Mesenchymal stem cell (in vitro differentiated cells and primary cell): ENCODE measurements at regions not wholly inside any gene's neighbourhood (a gene's known extent, or its start where the extent isn't known, plus 50 kb on each side); places are given as distances from the start of the nearest gene placed in this dataset.

Experiments used
- DNase-seq: peaks from one replicate; pipeline ENCODE4 v3.0.0-alpha.2; 2013
- H2AFZ ChIP-seq: one replicate; pipeline ENCODE4 v1.6.1; 2013; ENCODE audit warnings: low read depth, mild to moderate bottlenecking, control low read depth, inconsistent platforms, low read length, moderate library complexity
- H2AK5ac ChIP-seq: 2 replicates; pipeline ENCODE4 v1.6.1; 2013; ENCODE audit warnings: low read length, moderate library complexity, mild to moderate bottlenecking, inconsistent platforms; ENCODE audit not compliant: severe bottlenecking
- H2BK120ac ChIP-seq: one replicate; pipeline ENCODE4 v1.6.1; 2013; ENCODE audit warnings: low read depth, mild to moderate bottlenecking, inconsistent platforms, low read length, moderate library complexity
- H2BK12ac ChIP-seq, 2 experiments: one replicate each; pipeline ENCODE4 v1.6.1; 2013; ENCODE audit warnings: inconsistent platforms in 2 of 2, low read length in 2 of 2, mild to moderate bottlenecking in 2 of 2, moderate library complexity in 2 of 2, control low read depth in 1 of 2
- H2BK15ac ChIP-seq: one replicate; pipeline ENCODE4 v1.6.1; 2013; ENCODE audit warnings: mild to moderate bottlenecking, low read depth, inconsistent platforms; ENCODE audit not compliant: poor library complexity, severe bottlenecking
- H2BK5ac ChIP-seq: 2 replicates; pipeline ENCODE4 v1.6.1; 2013; ENCODE audit warnings: low read depth, mild to moderate bottlenecking, low read length, control low read depth, inconsistent platforms; ENCODE audit not compliant: poor library complexity, severe bottlenecking
- H3K14ac ChIP-seq, 2 experiments: one replicate each; pipeline ENCODE4 v1.6.1; 2013; ENCODE audit warnings: inconsistent platforms in 2 of 2, low read length in 2 of 2, control low read depth in 1 of 2, mild to moderate bottlenecking in 1 of 2, moderate library complexity in 1 of 2
- H3K18ac ChIP-seq, 2 experiments: one replicate each; pipeline ENCODE4 v1.6.1; 2013; ENCODE audit warnings: inconsistent platforms in 2 of 2, low read length in 2 of 2, control low read depth in 1 of 2, low read depth in 1 of 2, mild to moderate bottlenecking in 1 of 2
- H3K23ac ChIP-seq, 2 experiments: one replicate each; pipeline ENCODE4 v1.6.1; 2013; ENCODE audit warnings: inconsistent platforms in 2 of 2, low read length in 2 of 2, mild to moderate bottlenecking in 2 of 2, moderate library complexity in 2 of 2, control low read depth in 1 of 2
- H3K27ac ChIP-seq: 2 replicates; pipeline ENCODE4 v1.5.1; 2013; ENCODE audit warnings: mild to moderate bottlenecking, moderate library complexity, low read length, control low read depth, inconsistent platforms; ENCODE audit not compliant: poor library complexity, severe bottlenecking
- H3K27me3 ChIP-seq, 2 experiments: 2 replicates each; pipeline versions ENCODE4 v1.6.1 to v1.7.0; 2013; ENCODE audit warnings: low read length in 2 of 2, mild to moderate bottlenecking in 2 of 2, moderate library complexity in 2 of 2, control low read depth in 1 of 2, inconsistent platforms in 1 of 2; ENCODE audit not compliant: control insufficient read depth in 1 of 2, insufficient read depth in 1 of 2
- H3K36me3 ChIP-seq, 2 experiments: 2 replicates each; pipeline versions ENCODE4 v1.6.1 to v1.7.0; 2013; ENCODE audit warnings: low read length in 2 of 2, control low read depth in 1 of 2, inconsistent platforms in 1 of 2, low read depth in 1 of 2, mild to moderate bottlenecking in 1 of 2; ENCODE audit not compliant: insufficient read depth in 2 of 2, control insufficient read depth in 1 of 2
- H3K4ac ChIP-seq, 2 experiments: one replicate each; pipeline ENCODE4 v1.6.1; 2013; ENCODE audit warnings: inconsistent platforms in 2 of 2, low read length in 2 of 2, mild to moderate bottlenecking in 2 of 2, moderate library complexity in 2 of 2, control low read depth in 1 of 2, low read depth in 1 of 2
- H3K4me1 ChIP-seq: 2 replicates; pipeline ENCODE4 v1.6.1; 2013; ENCODE audit warnings: low read depth, low read length, control low read depth; ENCODE audit not compliant: control insufficient read depth, insufficient read depth
- H3K4me2 ChIP-seq: 2 replicates; pipeline ENCODE4 v1.6.1; 2013; ENCODE audit warnings: low read length, mild to moderate bottlenecking, inconsistent platforms; ENCODE audit not compliant: poor library complexity, severe bottlenecking
- H3K4me3 ChIP-seq, 2 experiments: 2 replicates each; pipeline versions ENCODE4 v1.5.1 to v1.7.0; 2013; ENCODE audit warnings: low read length in 2 of 2, mild to moderate bottlenecking in 2 of 2, control low read depth in 1 of 2, low read depth in 1 of 2; ENCODE audit not compliant: insufficient read depth in 1 of 2
- H3K79me1 ChIP-seq: replicated peaks from 2 replicates; pipeline ENCODE4 v1.6.1; 2013; ENCODE audit warnings: mild to moderate bottlenecking, control low read depth, low read length, inconsistent platforms; ENCODE audit not compliant: poor library complexity, severe bottlenecking
- H3K9ac ChIP-seq: 2 replicates; pipeline ENCODE4 v1.7.0; 2013; ENCODE audit warnings: mild to moderate bottlenecking, low read length, moderate library complexity
- H3K9me3 ChIP-seq: 2 replicates; pipeline ENCODE4 v1.7.0; 2013; ENCODE audit warnings: mild to moderate bottlenecking, low read length; ENCODE audit not compliant: control insufficient read depth
- H4K8ac ChIP-seq: one replicate; pipeline ENCODE4 v1.6.1; 2013; ENCODE audit warnings: inconsistent platforms, mild to moderate bottlenecking, low read length, moderate library complexity
- H4K91ac ChIP-seq: one replicate; pipeline ENCODE4 v1.6.1; 2013; ENCODE audit warnings: mild to moderate bottlenecking, low read length, inconsistent platforms
- WGBS: methylation state at CpG from one replicate; pipeline ENCODE4 v1.1.7; 2013; ENCODE audit warnings: mixed read lengths; 5-methylcytosine and 5-hydroxymethylcytosine counted together

DNA sequence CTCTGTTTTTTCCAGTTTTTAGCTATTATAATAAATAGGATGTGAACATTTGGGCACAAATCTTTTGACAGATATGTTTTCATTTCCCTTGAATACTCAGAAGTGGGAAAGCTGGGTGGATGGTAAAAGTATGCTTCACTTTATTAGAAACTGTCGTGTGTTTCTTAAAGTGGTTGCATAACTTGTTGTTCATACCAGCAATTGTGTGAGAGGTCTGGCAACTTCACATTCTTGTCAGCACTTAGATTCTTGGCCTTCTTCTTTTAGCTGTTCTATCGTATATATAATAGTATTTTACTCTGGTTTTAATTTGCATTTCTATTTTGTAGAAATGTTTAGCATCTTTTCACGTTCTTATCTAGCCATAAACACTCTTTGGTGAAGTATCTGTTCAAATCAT is 894.4 kb downstream of the KCNMA1 start:
- WGBS, result 53% methylated on average over 1 of the region's 3 CpGs
- H2AK5ac ChIP-seq, result no peak overlapping the region

DNA sequence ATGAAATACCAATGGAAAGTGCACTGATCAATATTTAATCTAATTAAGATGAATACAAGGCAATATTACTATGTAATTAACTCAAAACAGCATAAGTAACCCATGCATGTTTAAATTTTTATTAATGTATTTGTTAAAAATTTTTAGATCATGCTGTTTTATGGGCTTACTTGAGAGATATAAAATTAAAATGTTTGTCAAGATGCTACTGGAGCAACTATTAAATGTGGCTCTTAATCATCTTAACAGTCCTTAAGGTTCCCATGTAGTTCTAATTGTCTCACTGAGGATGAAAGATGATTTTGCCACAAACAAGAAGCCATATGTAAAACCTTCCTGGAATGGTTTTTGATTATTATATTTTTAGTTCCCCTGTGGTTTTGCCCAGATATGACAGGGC is 897.1 kb downstream of the KCNMA1 start:
- Histone ChIP-seq H3K4me2 (no peak overlapping the region), H3K79me1 (no peaks in the 10 kb centered on the region), H3K4ac (no peak overlapping the region), H3K27ac (no peak overlapping the region), H3K4me3 (no peak overlapping the region), H3K4me1 (no peaks in the 10 kb centered on the region), H3K36me3 (no peaks in the 10 kb centered on the region), H2AFZ (no peak overlapping the region), H2BK15ac (no peak overlapping the region), H3K14ac (no peak overlapping the region), H3K27me3 (no peaks in the 10 kb centered on the region), H2BK5ac (no peak overlapping the region), H3K23ac (no peak overlapping the region), H3K9me3 (no peaks in the 10 kb centered on the region), H2AK5ac (no peak overlapping the region), H3K18ac (no peak overlapping the region), H2BK12ac (no peak overlapping the region), H3K9ac (no peak overlapping the region), H4K91ac (no peak overlapping the region), H4K8ac (no peak overlapping the region), H2BK120ac (no peak overlapping the region)
- DNase-seq, result no peak

More for the DNA sequence above, 894.4 kb downstream of the KCNMA1 start:
- no peak overlapping the region for H2BK5ac ChIP-seq
- no peaks in the 10 kb centered on the region for H3K27me3 ChIP-seq
- no peak overlapping the region for H3K4ac ChIP-seq
- H3K27ac ChIP-seq, result no peak overlapping the region
- H3K14ac ChIP-seq, result no peak overlapping the region
- no peaks in the 10 kb centered on the region for H3K36me3 ChIP-seq
- H3K18ac ChIP-seq, result no peak overlapping the region
- no peak overlapping the region for H4K8ac ChIP-seq
- H3K4me2 ChIP-seq, result no peak overlapping the region
- H3K9me3 ChIP-seq, result no peaks in the 10 kb centered on the region
- H2BK12ac ChIP-seq, result no peak overlapping the region
- no peak overlapping the region for H3K23ac ChIP-seq
- no peak overlapping the region for H2BK120ac ChIP-seq
- H3K79me1 ChIP-seq, result no peaks in the 10 kb centered on the region
- no peak overlapping the region for H2AFZ ChIP-seq
- no peak overlapping the region for H4K91ac ChIP-seq
- H2BK15ac ChIP-seq, result no peak overlapping the region
- no peak overlapping the region for H3K9ac ChIP-seq
- no peaks in the 10 kb centered on the region for H3K4me1 ChIP-seq
- no peak for DNase-seq
- no peak overlapping the region for H3K4me3 ChIP-seq

DNA sequence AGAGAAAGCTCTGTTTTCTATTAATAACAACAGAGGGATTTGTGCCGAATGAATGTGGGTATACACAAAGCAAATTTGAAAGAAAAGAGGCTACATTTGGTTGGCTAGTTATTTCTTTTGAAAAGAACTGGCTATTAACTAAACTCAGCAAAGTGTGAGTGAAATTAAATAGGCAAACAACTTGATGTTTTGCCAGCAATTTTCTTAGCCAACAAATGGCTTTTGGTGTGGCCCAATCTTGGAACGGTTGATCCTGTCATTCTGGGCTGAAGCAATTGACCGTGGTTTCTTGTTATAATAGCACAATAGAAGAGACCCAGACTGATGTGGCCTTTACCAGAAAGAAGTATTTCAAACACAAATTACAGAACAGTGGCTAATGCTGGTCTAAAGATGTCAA is 898.6 kb downstream of the KCNMA1 start:
- H2BK15ac ChIP-seq, result no peak overlapping the region
- no peak overlapping the region for H3K9ac ChIP-seq
- no peaks in the 10 kb centered on the region for H3K4me1 ChIP-seq
- H2AFZ ChIP-seq, result no peak overlapping the region
- no peak overlapping the region for H2BK120ac ChIP-seq
- no peak overlapping the region for H2BK5ac ChIP-seq
- no peak overlapping the region for H3K4me2 ChIP-seq
- no peak overlapping the region for H3K23ac ChIP-seq
- H3K14ac ChIP-seq, result no peak overlapping the region
- no peaks in the 10 kb centered on the region for H3K79me1 ChIP-seq
- H3K4me3 ChIP-seq, result no peak overlapping the region
- no peak overlapping the region for H3K18ac ChIP-seq
- 93% methylated on average over 2 of the region's 3 CpGs for WGBS
- H3K4ac ChIP-seq, result no peak overlapping the region
- no peak overlapping the region for H2AK5ac ChIP-seq
- no peak overlapping the region for H2BK12ac ChIP-seq
- H3K27ac ChIP-seq, result no peak overlapping the region
- DNase-seq, result no peak
- no peaks in the 10 kb centered on the region for H3K9me3 ChIP-seq
- H3K27me3 ChIP-seq, result no peaks in the 10 kb centered on the region
- H4K8ac ChIP-seq, result no peak overlapping the region
- no peaks in the 10 kb centered on the region for H3K36me3 ChIP-seq
- no peak overlapping the region for H4K91ac ChIP-seq

DNA sequence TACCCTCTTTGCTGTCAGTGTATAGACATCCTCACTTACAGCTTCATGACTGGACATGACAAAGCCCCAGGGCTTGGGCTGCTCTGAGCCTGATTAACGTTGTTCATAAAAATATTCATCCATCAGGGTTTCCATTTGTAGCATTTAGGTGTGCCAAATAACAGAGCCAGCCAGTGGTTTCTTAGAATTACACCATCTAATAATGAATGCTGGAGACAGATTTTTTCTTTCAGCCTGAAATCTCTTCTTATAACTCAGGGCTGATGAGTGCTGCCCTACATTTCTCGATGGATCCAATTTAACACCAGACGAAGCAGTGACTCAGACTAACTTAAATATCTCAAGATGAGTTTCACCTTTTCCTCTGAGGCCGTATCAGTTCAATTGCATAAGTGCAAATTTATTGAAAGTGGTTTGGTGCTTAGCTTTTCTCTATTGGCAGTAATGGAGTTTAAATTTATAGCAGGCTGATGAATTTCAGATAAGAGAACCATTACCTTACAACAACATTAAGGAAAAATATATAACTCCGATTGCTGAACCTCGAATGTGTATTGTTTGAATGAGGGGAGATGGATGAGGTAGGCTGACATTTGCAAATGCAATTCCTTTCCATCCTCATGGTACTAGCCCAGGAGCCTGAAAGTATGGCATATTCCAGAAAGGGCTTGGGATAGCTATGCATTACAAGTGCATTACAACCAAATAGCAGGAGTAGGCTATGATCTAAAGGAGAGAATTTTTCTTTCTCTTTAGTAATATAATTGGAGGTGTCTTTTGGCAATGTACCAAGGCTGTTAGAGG is 900.6 kb downstream of the KCNMA1 start:
- Histone ChIP-seq H2BK120ac (no peak overlapping the region), H3K9ac (no peak overlapping the region), H4K91ac (no peak overlapping the region)

More for the DNA sequence above, 900.6 kb downstream of the KCNMA1 start:
- Histone ChIP-seq H2AK5ac (no peak overlapping the region), H3K4me2 (no peak overlapping the region), H2AFZ (no peak overlapping the region), H3K4me3 (no peak overlapping the region), H4K8ac (no peak overlapping the region), H3K9me3 (peaks cover under 1% of the 10 kb centered on the region), H2BK5ac (no peak overlapping the region), H3K23ac (no peak overlapping the region), H3K79me1 (no peaks in the 10 kb centered on the region), H3K4me1 (no peaks in the 10 kb centered on the region), H3K14ac (no peak overlapping the region), H2BK12ac (no peak overlapping the region), H3K27ac (no peak overlapping the region), H3K18ac (no peak overlapping the region), H2BK15ac (no peak overlapping the region), H3K36me3 (no peaks in the 10 kb centered on the region), H3K4ac (no peak overlapping the region), H3K27me3 (no peaks in the 10 kb centered on the region)
- DNase-seq, result no peak
- 83% methylated on average over 6 of the region's 6 CpGs for WGBS
